Peyer's patch (tissue), 4 donors: ENCODE measurements at regions not wholly inside any gene's neighbourhood (a gene's known extent, or its start where the extent isn't known, plus 50 kb on each side); places are given as distances from the start of the nearest gene placed in this dataset.

Experiments
- POLR2A ChIP-seq, 2 donors: fragments of 450-650 bp; IDR thresholded peaks; one replicate each; pipeline ENCODE4 v1.5.1; 2017; ENCODE audit warnings: antibody characterized with exemption in 2 of 2, mild to moderate bottlenecking in 2 of 2, moderate library complexity in 2 of 2
- TF ChIP-seq, protein P1 (sequence below), 6 experiments: fragments of 450-650 bp in 4 of 6; fragments of 200-600 bp in 2 of 6; sonication (generic) in 1 of 6; IDR thresholded peaks; one replicate each; pipeline ENCODE4 v1.5.1; 2017 to 2019; ENCODE audit warnings: antibody characterized with exemption in 6 of 6, mild to moderate bottlenecking in 3 of 6, moderate library complexity in 1 of 6

DNA sequence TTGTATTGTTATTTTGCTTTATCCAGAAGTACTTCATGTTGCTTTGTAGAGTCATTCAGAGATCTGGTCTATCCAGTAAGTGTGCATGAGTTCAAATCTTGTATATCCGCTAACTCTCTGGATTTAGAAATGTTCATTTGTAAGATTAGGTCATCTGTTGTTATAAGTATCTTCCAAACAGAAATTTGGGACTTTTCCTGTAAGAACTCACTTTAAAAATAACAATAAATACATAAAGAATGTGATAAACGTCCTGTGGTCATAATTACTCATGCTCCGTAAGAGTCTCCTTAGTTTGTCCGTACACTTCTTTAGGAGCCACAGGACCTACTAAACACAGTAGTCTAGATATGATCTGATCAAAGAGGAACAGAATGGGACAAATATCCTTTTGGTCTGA lies 699.9 kb upstream of the SLC8A1 start:
- TF ChIP-seq POLR2A (IDR thresholded peaks at IDR 0.05): no peak
- TF ChIP-seq, protein P1, sequence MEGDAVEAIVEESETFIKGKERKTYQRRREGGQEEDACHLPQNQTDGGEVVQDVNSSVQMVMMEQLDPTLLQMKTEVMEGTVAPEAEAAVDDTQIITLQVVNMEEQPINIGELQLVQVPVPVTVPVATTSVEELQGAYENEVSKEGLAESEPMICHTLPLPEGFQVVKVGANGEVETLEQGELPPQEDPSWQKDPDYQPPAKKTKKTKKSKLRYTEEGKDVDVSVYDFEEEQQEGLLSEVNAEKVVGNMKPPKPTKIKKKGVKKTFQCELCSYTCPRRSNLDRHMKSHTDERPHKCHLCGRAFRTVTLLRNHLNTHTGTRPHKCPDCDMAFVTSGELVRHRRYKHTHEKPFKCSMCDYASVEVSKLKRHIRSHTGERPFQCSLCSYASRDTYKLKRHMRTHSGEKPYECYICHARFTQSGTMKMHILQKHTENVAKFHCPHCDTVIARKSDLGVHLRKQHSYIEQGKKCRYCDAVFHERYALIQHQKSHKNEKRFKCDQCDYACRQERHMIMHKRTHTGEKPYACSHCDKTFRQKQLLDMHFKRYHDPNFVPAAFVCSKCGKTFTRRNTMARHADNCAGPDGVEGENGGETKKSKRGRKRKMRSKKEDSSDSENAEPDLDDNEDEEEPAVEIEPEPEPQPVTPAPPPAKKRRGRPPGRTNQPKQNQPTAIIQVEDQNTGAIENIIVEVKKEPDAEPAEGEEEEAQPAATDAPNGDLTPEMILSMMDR (IDR thresholded peaks at IDR 0.05): no peak
